HG02884 (cell line): ENCODE measurements at regions not wholly inside any gene's neighbourhood (a gene's known extent, or its start where the extent isn't known, plus 50 kb on each side); places are given as distances from the start of the nearest gene placed in this dataset.
"Not testable (repeated sequence)": the region's sequence is repeated elsewhere in the genome, so short reads cannot be mapped to it uniquely, and the experiment has no call there.

Experiments
- ATAC-seq: cut with Tn5 transposase; IDR thresholded peaks from one replicate; pipeline ENCODE4 v1.9.1; 2021; ENCODE audit warnings: mild to moderate bottlenecking, moderate library complexity; ENCODE audit not compliant: unreplicated experiment

GRCh38 chr5:40453689-40454088 is 226.0 kb upstream of the PTGER4 start:
- no peak for ATAC-seq

GRCh38 chr5:40452874-40453624 is 226.7 kb upstream of the PTGER4 start:
- no peak for ATAC-seq

GRCh38 chr5:40447438-40447837 is 232.3 kb upstream of the PTGER4 start:
- no peak for ATAC-seq

- ATAC-seq, result no peak
Measured at GRCh38 chr5:40446910-40447309, 232.8 kb upstream of the PTGER4 start.

- no peak for ATAC-seq
Measured at GRCh38 chr5:40442346-40442745, 237.4 kb upstream of the PTGER4 start.

GRCh38 chr5:40441733-40442132 is 238.0 kb upstream of the PTGER4 start:
- ATAC-seq, result no peak

- ATAC-seq, result no peak
Measured at GRCh38 chr5:40440746-40441145, 239.0 kb upstream of the PTGER4 start.

GRCh38 chr5:40439103-40439502 is 240.6 kb upstream of the PTGER4 start:
- not testable (repeated sequence) for ATAC-seq

GRCh38 chr5:40438646-40439045 is 241.1 kb upstream of the PTGER4 start:
- not testable (repeated sequence) for ATAC-seq

- ATAC-seq, result peak; percentile 54
Measured at GRCh38 chr5:40437452-40437861, 242.3 kb upstream of the PTGER4 start.

GRCh38 chr5:40436535-40437237 is 243.0 kb upstream of the PTGER4 start:
- ATAC-seq, result peak; percentile 61

- not testable (repeated sequence) for ATAC-seq
Measured at GRCh38 chr5:40435706-40436105, 244.0 kb upstream of the PTGER4 start.

GRCh38 chr5:40432836-40433235 is 246.9 kb upstream of the PTGER4 start:
- ATAC-seq, result no peak

- ATAC-seq, result no peak
Measured at GRCh38 chr5:40431734-40432133, 248.0 kb upstream of the PTGER4 start.

GRCh38 chr5:40430101-40430710 is 249.5 kb upstream of the PTGER4 start:
- no peak for ATAC-seq

- no peak for ATAC-seq
Measured at GRCh38 chr5:40429258-40430100, 250.2 kb upstream of the PTGER4 start.

GRCh38 chr5:40428815-40429214 is 250.9 kb upstream of the PTGER4 start:
- no peak for ATAC-seq

GRCh38 chr5:40428126-40428525 is 251.6 kb upstream of the PTGER4 start:
- no peak for ATAC-seq

- not testable (repeated sequence) for ATAC-seq
Measured at GRCh38 chr5:40417046-40417810, 262.5 kb upstream of the PTGER4 start.

GRCh38 chr5:40416588-40416987 is 263.1 kb upstream of the PTGER4 start:
- no peak for ATAC-seq
